Activated CD4-positive, alpha-beta memory T cell treated with anti-CD3 and anti-CD28 coated beads, Interleukin-2, amount 10 ng/mL, durations not matched to agents 7 days and 5 days (primary cell): ENCODE measurements at regions not wholly inside any gene's neighbourhood (a gene's known extent, or its start where the extent isn't known, plus 50 kb on each side); places are given as distances from the start of the nearest gene placed in this dataset.
"Not testable (repeated sequence)": the region's sequence is repeated elsewhere in the genome, so short reads cannot be mapped to it uniquely, and the experiment has no call there.

ENCODE experiments used
- CTCF ChIA-PET: fragments of 350-600 bp; sonication (Branson Sonifier 250); formaldehyde crosslinking; loops from one replicate; lab custom pipeline; 2021; ENCODE audit warnings: antibody characterized with exemption, inconsistent platforms; lab: Charles Lee
- POLR2A ChIA-PET: fragments of 350-600 bp; sonication (Branson Sonifier 250); formaldehyde crosslinking; loops from one replicate; lab custom pipeline; 2021; ENCODE audit warnings: antibody characterized with exemption; lab: Charles Lee
- DNase-seq: peaks from one replicate; pipeline ENCODE4 v3.0.0-alpha.2; 2020
- H3K27ac Mint-ChIP-seq: one replicate; pipeline ENCODE4 v1.8.0; 2021; ENCODE audit warnings: mild to moderate bottlenecking, mixed read lengths
- H3K27me3 Mint-ChIP-seq: one replicate; pipeline ENCODE4 v1.8.0; 2021; ENCODE audit warnings: mixed read lengths
- H3K36me3 Mint-ChIP-seq: one replicate; pipeline ENCODE4 v1.8.0; 2021; ENCODE audit warnings: low read depth, mixed read lengths
- H3K4me1 Mint-ChIP-seq: one replicate; pipeline ENCODE4 v1.8.0; 2021; ENCODE audit warnings: mixed read lengths
- H3K4me3 Mint-ChIP-seq: one replicate; pipeline ENCODE4 v1.8.0; 2021; ENCODE audit warnings: mild to moderate bottlenecking, mixed read lengths
- H3K9me3 Mint-ChIP-seq: one replicate; pipeline ENCODE4 v1.8.0; 2021; ENCODE audit warnings: mixed read lengths

DNA sequence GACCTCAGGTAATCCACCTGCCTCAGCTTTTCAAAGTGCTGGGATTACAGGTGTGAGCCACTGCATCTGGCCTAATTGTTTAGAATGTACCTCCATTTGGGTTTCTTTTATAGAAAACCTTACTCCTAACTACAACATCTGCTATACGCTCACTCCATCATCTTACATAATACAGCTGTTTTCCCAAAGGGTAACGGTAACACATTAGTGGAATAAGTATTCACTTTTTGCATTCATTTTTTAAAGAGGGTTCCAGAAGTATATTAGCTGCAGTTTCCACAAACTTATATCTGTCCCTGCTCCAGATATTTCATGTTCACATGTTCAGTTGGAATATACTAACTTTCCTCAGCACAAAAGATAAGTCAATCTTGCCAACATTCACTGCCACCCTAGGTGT lies 640.1 kb upstream of the FSHR start:
- ChIA-PET POLR2A (no interaction called here), CTCF (no interaction called here)
- H3K27ac Mint-ChIP-seq, result no peak overlapping the region
- no peaks in the 10 kb centered on the region for H3K27me3 Mint-ChIP-seq
- no peaks in the 10 kb centered on the region for H3K4me1 Mint-ChIP-seq
- H3K9me3 Mint-ChIP-seq, result peaks cover 5% of the 10 kb centered on the region
- H3K36me3 Mint-ChIP-seq, result no peaks in the 10 kb centered on the region
- DNase-seq, result no peak
- no peak overlapping the region for H3K4me3 Mint-ChIP-seq

DNA sequence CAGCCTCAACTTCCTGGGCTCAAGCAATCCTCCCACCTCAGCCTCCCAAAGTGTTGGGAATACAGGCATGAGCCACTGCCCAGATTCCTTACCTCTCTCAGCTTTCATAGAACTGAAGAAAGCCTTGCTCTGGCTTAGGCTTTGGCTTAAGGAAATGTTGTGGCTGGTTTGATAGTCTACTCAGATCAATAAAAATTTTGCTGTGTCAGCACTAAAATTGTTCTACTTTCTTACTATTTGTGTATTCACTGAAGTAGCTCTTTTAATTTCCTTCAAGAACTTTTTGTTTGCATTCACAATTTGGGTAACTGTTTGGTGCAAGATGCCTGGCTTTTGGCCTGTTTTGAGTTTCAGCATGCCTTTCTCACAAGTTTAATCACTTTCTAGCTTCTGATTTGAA lies 634.0 kb upstream of the FSHR start:
- ChIA-PET POLR2A (no interaction called here), CTCF (no interaction called here)
- Mint-ChIP-seq H3K36me3 (no peaks in the 10 kb centered on the region), H3K9me3 (peaks cover 3% of the 10 kb centered on the region), H3K4me3 (no peak overlapping the region), H3K27me3 (no peaks in the 10 kb centered on the region), H3K4me1 (no peaks in the 10 kb centered on the region), H3K27ac (no peak overlapping the region)
- DNase-seq, result no peak

DNA sequence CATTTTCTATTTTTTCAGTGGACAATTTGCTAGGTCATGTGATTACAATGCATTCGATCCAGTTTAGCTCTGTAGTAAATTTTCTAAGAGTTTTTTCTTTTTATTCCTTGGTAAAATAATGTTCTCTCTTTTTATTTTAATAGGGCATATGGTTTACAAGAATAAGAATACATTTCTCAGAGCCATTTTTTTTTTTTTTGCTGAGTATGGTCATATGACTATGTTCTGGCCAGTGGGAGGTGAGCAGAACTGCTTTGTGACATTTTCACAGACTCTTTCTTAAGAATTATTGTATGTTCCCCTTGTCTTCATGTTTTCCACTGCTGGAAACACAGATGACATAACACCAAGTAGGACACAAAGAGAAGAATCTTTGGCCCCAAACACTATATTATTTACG lies 626.6 kb upstream of the FSHR start:
- Mint-ChIP-seq H3K36me3 (no peaks in the 10 kb centered on the region), H3K4me1 (no peaks in the 10 kb centered on the region), H3K27me3 (no peaks in the 10 kb centered on the region), H3K9me3 (peaks cover 4% of the 10 kb centered on the region), H3K4me3 (no peak overlapping the region), H3K27ac (no peak overlapping the region)
- no peak for DNase-seq
- CTCF ChIA-PET, result no interaction called here
- POLR2A ChIA-PET, result no interaction called here

DNA sequence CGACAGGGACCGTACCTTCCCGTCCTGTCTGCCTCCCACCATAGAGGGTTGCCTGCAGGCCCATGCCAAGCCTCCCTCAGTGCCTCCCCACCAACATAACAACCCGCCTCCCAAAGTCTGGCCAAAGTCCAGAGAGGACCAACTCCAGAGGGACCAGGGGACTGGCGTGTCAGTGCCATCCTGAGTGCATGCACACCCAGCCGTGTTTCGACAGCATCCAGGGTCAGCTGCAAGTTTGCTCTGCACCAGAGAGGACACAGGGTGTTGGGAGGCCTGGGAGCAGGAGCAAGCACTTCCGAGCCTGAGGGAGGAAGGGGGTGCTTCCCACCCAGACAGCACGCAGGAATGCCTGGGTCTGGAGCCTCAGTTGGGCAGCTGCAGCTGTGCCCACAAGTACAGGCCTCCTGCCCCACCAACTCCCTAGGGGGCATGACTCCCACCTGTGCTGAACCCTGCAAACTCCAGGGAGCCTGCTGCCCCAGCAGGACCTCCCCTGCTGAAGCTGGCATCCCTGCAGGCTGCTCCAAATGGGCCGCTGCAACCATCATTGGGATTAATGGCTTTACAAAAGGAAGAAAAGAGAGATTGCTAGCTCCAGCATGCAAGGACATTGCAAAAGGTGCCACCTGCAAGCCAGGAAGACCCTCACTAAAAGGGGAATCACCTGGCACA lies 618.1 kb upstream of the FSHR start:
- no peak overlapping the region for H3K4me3 Mint-ChIP-seq
- no peaks in the 10 kb centered on the region for H3K4me1 Mint-ChIP-seq
- no peaks in the 10 kb centered on the region for H3K27me3 Mint-ChIP-seq
- ChIA-PET CTCF (no interaction called here), POLR2A (no interaction called here)
- H3K9me3 Mint-ChIP-seq, result no peaks in the 10 kb centered on the region
- H3K36me3 Mint-ChIP-seq, result no peaks in the 10 kb centered on the region
- DNase-seq, result no peak
- H3K27ac Mint-ChIP-seq, result no peak overlapping the region

DNA sequence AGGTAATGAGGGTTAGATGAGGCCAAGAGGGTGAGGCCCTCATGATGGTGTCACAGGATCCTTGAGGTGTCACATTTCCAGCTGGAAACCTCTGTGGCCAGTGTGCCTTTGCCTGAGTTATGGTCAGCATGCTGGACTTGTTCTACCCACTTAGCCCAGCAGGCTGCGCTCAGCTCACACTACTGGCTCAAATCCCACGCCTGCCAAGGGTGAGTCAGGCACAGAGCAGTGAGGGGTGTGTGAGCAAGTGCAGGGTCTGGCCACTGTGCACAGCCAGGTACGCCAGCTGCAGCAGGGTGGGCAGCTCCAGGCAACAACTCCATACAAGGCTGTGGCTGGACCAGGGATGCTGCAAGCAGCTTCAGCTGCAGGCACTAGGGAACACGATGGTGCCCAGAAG lies 616.6 kb upstream of the FSHR start:
- H3K36me3 Mint-ChIP-seq, result no peaks in the 10 kb centered on the region
- no peak overlapping the region for H3K27ac Mint-ChIP-seq
- POLR2A ChIA-PET, result no interaction called here
- no peak for DNase-seq
- CTCF ChIA-PET, result no interaction called here
- H3K4me1 Mint-ChIP-seq, result no peaks in the 10 kb centered on the region
- H3K4me3 Mint-ChIP-seq, result no peak overlapping the region
- H3K27me3 Mint-ChIP-seq, result no peaks in the 10 kb centered on the region
- no peaks in the 10 kb centered on the region for H3K9me3 Mint-ChIP-seq

DNA sequence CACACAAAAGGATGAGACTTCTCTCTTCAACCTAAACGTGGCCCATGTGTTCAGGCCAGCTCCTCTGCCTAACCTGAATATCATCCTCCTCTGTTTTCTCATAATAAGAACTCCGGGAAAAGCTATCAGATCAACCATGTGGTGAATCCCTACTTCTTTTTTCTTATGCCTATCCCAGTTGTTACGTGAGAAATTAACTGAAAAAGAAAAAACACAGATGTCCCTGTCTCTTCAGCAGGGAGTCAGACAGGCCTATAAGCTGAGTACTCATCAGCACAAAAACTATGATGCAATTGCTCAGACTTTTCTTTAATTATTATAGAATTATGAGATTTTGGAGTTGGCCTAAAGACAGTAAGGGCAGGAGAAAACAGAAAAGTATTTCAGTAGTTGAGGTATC lies 613.0 kb upstream of the FSHR start:
- Mint-ChIP-seq H3K4me3 (no peak overlapping the region), H3K27ac (no peak overlapping the region), H3K9me3 (no peaks in the 10 kb centered on the region), H3K27me3 (no peaks in the 10 kb centered on the region), H3K36me3 (no peaks in the 10 kb centered on the region), H3K4me1 (no peaks in the 10 kb centered on the region)
- POLR2A ChIA-PET, result no interaction called here
- CTCF ChIA-PET, result no interaction called here
- DNase-seq, result no peak

DNA sequence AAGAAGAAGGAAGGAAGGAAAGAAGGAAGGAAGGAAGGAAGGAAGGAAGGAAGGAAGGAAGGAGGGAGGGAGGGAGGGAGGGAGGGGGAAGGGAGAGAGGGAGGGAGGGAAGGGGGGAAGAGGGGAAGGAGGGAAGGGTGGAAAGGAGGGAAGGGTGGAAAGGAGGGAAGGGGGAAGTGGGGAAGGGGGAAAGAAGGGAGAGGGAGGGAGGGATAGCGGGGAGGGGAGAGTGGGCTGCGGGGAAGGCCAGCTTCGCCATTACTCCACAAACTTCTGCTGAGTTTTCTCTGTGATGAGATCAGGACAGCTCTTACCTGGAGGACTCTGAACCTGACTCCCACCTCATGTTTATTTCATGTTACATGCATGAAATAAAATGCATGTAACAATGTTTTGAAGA lies 601.5 kb upstream of the FSHR start:
- Mint-ChIP-seq H3K9me3 (no peaks in the 10 kb centered on the region), H3K4me3 (no peak overlapping the region), H3K36me3 (no peaks in the 10 kb centered on the region), H3K4me1 (no peaks in the 10 kb centered on the region), H3K27me3 (no peaks in the 10 kb centered on the region), H3K27ac (no peak overlapping the region)
- ChIA-PET POLR2A (no interaction called here), CTCF (no interaction called here)
- no peak for DNase-seq

DNA sequence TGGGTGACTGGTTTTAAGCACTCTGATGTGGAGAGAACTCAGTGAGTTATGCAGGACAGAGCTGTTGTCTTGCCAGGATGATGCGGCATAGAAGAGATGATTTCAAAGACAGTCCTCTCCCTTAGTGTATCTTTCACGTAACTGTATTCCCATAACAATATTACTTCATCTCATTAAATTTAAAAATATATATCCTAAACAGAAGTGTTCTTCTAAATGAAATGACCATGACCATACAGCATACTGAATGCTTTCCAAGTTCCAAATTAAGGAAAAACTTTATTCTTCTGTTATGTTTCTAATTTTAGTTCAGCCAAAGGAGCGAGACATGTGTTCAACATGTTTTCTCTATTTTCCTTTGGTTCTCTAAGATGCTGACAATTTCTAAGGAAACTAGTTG lies 600.1 kb upstream of the FSHR start:
- Mint-ChIP-seq H3K27ac (no peak overlapping the region), H3K4me1 (no peaks in the 10 kb centered on the region), H3K9me3 (no peaks in the 10 kb centered on the region), H3K4me3 (no peak overlapping the region), H3K36me3 (no peaks in the 10 kb centered on the region), H3K27me3 (no peaks in the 10 kb centered on the region)
- POLR2A ChIA-PET, result no interaction called here
- CTCF ChIA-PET, result no interaction called here
- DNase-seq, result no peak

DNA sequence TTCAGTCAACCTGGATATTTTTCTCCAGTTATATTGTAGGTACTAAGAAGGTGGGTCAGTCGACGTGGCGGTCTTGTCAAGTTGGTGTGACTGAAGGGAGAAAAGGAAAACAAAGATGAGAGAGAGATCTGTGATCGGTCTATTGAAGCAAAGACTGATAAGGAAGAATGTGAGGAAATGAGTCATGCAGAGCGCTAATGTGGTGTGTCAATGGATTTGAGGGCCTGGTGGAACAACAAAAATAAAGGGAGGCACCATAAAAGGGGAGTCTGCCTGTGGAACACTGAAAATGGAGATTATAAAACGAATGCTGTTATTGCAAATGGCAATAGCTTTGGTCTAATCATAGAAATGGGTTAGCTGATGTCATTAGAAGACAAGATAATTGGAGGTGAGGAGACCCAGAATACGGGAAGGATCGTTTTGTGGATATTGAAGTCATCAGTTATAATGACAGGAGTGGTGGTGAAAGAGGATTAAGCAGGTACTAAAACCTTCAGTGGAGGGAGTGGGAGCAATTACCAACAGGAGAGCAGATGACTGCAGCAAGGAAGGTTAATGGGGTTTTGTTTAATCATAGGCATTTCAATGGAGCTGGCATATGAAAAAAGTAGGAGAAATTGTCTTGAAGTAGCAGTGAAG lies 599.1 kb upstream of the FSHR start:
- H3K27ac Mint-ChIP-seq, result no peak overlapping the region
- H3K4me3 Mint-ChIP-seq, result no peak overlapping the region
- no peaks in the 10 kb centered on the region for H3K27me3 Mint-ChIP-seq
- H3K36me3 Mint-ChIP-seq, result no peaks in the 10 kb centered on the region
- ChIA-PET POLR2A (no interaction called here), CTCF (no interaction called here)
- H3K9me3 Mint-ChIP-seq, result no peaks in the 10 kb centered on the region
- DNase-seq, result no peak
- no peaks in the 10 kb centered on the region for H3K4me1 Mint-ChIP-seq

DNA sequence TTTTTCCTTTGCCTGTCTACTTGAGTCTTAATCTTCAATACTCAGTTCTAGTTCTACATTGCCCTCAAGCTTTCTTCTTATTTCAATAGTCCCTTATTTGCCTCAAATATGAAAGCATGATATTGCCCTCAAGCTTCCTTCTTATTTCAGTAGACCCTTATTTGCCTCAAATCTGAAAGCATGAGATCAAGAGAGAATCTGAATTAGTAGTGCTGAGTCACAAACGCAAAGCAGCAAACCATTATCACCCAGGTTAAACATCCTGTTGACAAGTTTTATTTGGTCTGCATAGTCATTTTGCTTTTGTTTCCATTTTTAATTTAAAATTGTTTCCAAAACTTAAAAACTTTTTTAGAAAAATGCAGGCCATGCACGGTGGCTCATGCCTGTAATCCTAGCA lies 583.3 kb upstream of the FSHR start:
- Mint-ChIP-seq H3K27me3 (no peaks in the 10 kb centered on the region), H3K27ac (no peak overlapping the region), H3K9me3 (peaks cover 5% of the 10 kb centered on the region), H3K4me3 (no peak overlapping the region), H3K36me3 (no peaks in the 10 kb centered on the region), H3K4me1 (no peaks in the 10 kb centered on the region)
- no peak for DNase-seq
- POLR2A ChIA-PET, result no interaction called here
- CTCF ChIA-PET, result no interaction called here

DNA sequence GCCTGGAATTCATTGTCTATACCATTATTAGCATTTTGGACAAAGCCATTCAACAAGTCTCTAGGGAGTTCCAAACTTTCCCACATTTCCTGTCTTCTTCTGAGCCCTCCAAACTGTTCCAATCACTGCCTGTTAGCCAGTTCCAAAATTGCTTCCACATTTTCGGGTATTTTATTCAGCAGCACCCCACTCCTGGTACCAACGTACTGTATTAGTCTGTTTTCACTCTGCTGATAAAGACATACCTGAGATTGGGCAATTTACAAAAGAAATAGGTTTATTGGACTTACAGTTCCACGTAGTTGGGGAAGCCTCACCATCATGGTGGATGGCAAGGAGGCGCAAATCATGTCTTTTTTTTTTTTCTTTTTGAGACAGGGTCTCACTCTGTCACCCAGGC lies 578.6 kb upstream of the FSHR start:
- H3K27me3 Mint-ChIP-seq, POLR2A ChIA-PET, H3K4me3 Mint-ChIP-seq, DNase-seq, H3K27ac Mint-ChIP-seq, H3K36me3 Mint-ChIP-seq, H3K4me1 Mint-ChIP-seq, CTCF ChIA-PET: not testable (repeated sequence)
- H3K9me3 Mint-ChIP-seq, result peaks cover 19% of the 10 kb centered on the region

DNA sequence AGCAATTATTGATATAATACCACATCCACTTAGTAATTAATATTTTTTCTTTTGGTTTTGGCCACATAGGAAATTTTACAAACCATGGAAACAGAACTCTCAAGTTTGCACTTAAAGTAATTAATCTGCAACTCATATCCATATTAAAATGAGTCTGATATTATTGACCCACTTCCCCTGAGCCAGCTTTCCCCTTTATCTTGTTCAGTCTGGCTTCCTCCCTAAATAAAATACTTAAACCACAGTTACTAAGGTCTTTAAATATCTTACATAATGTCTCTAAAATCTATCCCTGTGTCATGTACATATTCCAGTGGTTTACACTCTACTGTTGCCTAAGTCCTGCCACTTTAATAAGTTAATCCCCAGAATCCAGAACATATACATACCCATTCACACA lies 564.9 kb upstream of the FSHR start:
- no peak for DNase-seq
- POLR2A ChIA-PET, result no interaction called here
- no peaks in the 10 kb centered on the region for H3K9me3 Mint-ChIP-seq
- no peaks in the 10 kb centered on the region for H3K27me3 Mint-ChIP-seq
- H3K4me1 Mint-ChIP-seq, result no peaks in the 10 kb centered on the region
- H3K27ac Mint-ChIP-seq, result no peak overlapping the region
- H3K4me3 Mint-ChIP-seq, result no peak overlapping the region
- CTCF ChIA-PET, result no interaction called here
- H3K36me3 Mint-ChIP-seq, result no peaks in the 10 kb centered on the region

DNA sequence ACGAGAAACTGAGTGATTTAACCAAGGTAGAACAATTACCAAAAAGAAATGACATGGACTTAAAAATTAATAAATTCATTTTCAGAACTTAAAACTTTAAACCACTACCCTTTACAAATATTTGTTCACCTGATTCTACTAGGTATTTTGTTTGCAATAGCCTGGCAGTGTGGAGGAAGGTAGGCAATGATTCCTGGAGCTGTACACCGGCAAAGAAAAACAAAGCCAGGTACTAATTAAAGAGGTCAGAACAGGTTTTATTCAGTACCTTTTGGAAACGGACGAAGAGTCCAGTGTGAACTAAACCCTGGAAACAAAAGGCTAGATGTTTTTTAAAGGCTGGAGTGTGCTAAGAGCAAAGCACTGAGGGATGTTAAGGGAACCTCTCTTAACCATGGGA lies 561.3 kb upstream of the FSHR start:
- H3K9me3 Mint-ChIP-seq, result no peaks in the 10 kb centered on the region
- no peaks in the 10 kb centered on the region for H3K27me3 Mint-ChIP-seq
- H3K36me3 Mint-ChIP-seq, result no peaks in the 10 kb centered on the region
- DNase-seq, result no peak
- no peak overlapping the region for H3K27ac Mint-ChIP-seq
- H3K4me3 Mint-ChIP-seq, result no peak overlapping the region
- ChIA-PET CTCF (no interaction called here), POLR2A (no interaction called here)
- no peaks in the 10 kb centered on the region for H3K4me1 Mint-ChIP-seq

DNA sequence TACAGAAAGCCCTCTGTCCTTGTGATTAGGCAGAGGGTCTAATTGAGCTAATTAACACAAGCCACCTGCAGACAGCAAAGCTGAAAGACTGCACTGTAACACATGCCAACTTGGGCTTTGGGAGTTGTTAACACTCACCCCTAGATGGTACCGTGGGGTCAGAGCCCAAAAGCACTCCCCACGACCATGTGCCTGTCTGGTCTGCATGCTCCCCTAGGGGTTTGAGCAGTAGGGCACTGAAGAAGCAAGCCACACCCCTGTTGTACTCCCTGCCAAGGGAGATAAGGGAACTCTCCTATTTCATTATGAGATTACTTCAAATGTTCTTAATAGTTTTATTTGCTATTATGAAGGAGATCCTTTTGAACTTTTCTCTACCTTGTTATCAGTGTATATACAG lies 560.1 kb upstream of the FSHR start:
- DNase-seq, result no peak
- Mint-ChIP-seq H3K27ac (no peak overlapping the region), H3K4me3 (no peak overlapping the region), H3K27me3 (no peaks in the 10 kb centered on the region), H3K4me1 (no peaks in the 10 kb centered on the region), H3K36me3 (no peaks in the 10 kb centered on the region), H3K9me3 (no peaks in the 10 kb centered on the region)
- POLR2A ChIA-PET, result no interaction called here
- CTCF ChIA-PET, result no interaction called here
